SK-N-MC (cell line): ENCODE measurements at regions not wholly inside any gene's neighbourhood (a gene's known extent, or its start where the extent isn't known, plus 50 kb on each side); places are given as distances from the start of the nearest gene placed in this dataset.

Experiments
- EZH2 ChIP-seq: fragments of 200-600 bp; sonication (generic); IDR thresholded peaks from one replicate; pipeline ENCODE4 v1.6.1; 2017; ENCODE audit warnings: antibody characterized with exemption
- FOXP2 ChIP-seq: optimal IDR thresholded peaks from 2 replicates; pipeline ENCODE3; 2011; ENCODE audit warnings: mild to moderate bottlenecking, moderate library complexity; ENCODE audit not compliant: insufficient read depth; ENCODE audit errors: extremely low read length, control extremely low read depth
- POLR2AphosphoS5 ChIP-seq: IDR thresholded peaks from 2 replicates; pipeline ENCODE4 v1.6.1; 2012; ENCODE audit warnings: mild to moderate bottlenecking, low read depth, low read length, borderline replicate concordance

DNA sequence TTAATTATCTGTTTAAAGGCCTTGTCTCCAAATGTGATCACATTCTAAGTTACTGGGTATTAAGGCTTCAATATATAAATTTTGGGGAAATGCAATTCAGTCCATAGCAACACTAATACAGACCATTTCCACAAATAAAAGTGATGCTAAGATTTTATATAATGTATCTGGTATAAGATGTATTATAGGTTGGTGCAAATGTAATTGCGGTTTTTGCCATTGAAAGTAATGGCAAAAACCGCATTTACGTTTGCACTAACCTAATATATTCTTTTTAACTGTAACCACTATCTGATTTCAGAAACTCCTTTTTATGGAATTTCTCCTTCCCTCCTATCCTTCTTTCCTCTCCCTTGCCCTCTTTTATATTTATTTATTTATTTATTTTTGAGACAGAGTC is 1020.6 kb downstream of the BCL11A start:
- TF ChIP-seq EZH2 (no peak), POLR2AphosphoS5 (no peak), FOXP2 (no peak)
